K562 (cell line): ENCODE measurements at regions not wholly inside any gene's neighbourhood (a gene's known extent, or its start where the extent isn't known, plus 50 kb on each side); places are given as distances from the start of the nearest gene placed in this dataset.

Source experiments
- ATAC-seq: fragments of 200-7000 bp; cut with Tn5 transposase; 3 replicates; pipeline ENCODE4 v1.9.1; 2020; ENCODE audit warnings: moderate library complexity
- BruUV-seq: library from RNA; stranded (reverse); fragments of 400-500 nt; replicated peaks from 2 replicates; lab custom pipeline; 2021; lab: Mats Ljungman, UMichigan
- CTCF ChIA-PET: fragments of 300-600 bp; formaldehyde crosslinking; extraction: SDS; loops from one replicate; lab custom pipeline; 2021; ENCODE audit warnings: low intra/inter-chr PET ratio; lab: Yijun Ruan, JAX
- POLR2A ChIA-PET: fragments of 300-600, 350-650 bp; sonication (Branson Sonifier 250); formaldehyde crosslinking; extraction: SDS; loops from one replicate; lab custom pipeline; 2021; ENCODE audit warnings: antibody characterized with exemption, inconsistent platforms; lab: Yijun Ruan, JAX
- DNase-seq, 4 experiments: peaks; one replicate each; pipeline versions ENCODE4 v3.0.0 to v3.0.0-alpha.2; 2011 to 2018; ENCODE audit warnings: low spot score in 3 of 4, mixed read lengths in 3 of 4; ENCODE audit errors: extremely low read depth in 1 of 4
- FAIRE-seq: peaks from 2 replicates; lab custom pipeline; 2011; peaks lifted over from hg19 to GRCh38; lab: Jason Lieb, UNC
- H2AFZ ChIP-seq: 2 replicates; pipeline ENCODE4 v1.6.0; 2011; ENCODE audit warnings: low read depth, low read length, control low read depth, inconsistent platforms
- H3K27ac ChIP-seq: fragments of 200-600 bp; 3 replicates; pipeline ENCODE4 v1.8.0; 2011; ENCODE audit warnings: low read depth, mild to moderate bottlenecking, control low read depth, inconsistent platforms, low read length, moderate library complexity, mixed read lengths; ENCODE audit errors: extremely low read depth
- H3K27me3 ChIP-seq, 2 experiments: fragments of 300-600 bp in 1 of 2; 2 replicates in 1 of 2; 3 replicates in 1 of 2; pipeline versions ENCODE4 v1.6.0 to v1.8.0; 2011; ENCODE audit warnings: inconsistent platforms in 2 of 2, low read length in 2 of 2, mild to moderate bottlenecking in 1 of 2, mixed read lengths in 1 of 2, moderate library complexity in 1 of 2; ENCODE audit not compliant: control insufficient read depth in 2 of 2, insufficient read depth in 2 of 2
- H3K36me3 ChIP-seq: fragments of 300-600 bp; 3 replicates; pipeline ENCODE4 v1.8.0; 2011; ENCODE audit warnings: mild to moderate bottlenecking, low read length, inconsistent platforms; ENCODE audit not compliant: control insufficient read depth, insufficient read depth
- H3K4me1 ChIP-seq, 2 experiments: fragments of 200-600 bp in 1 of 2; replicated peaks in 1 of 2; 2 replicates in 1 of 2; 3 replicates in 1 of 2; pipeline versions ENCODE4 v1.5.1 to v1.8.0; 2011; ENCODE audit warnings: inconsistent platforms in 2 of 2, low read length in 2 of 2, mild to moderate bottlenecking in 1 of 2, mixed read lengths in 1 of 2, moderate library complexity in 1 of 2; ENCODE audit not compliant: control insufficient read depth in 2 of 2, insufficient read depth in 2 of 2
- H3K4me2 ChIP-seq: 2 replicates; pipeline ENCODE4 v1.6.1; 2011; ENCODE audit warnings: low read length, control low read depth, inconsistent platforms, mixed read lengths; ENCODE audit not compliant: insufficient read depth
- H3K4me3 ChIP-seq: fragments of 200-600 bp; sonication (generic), shearing (Covaris generic); 2 replicates; pipeline ENCODE4 v1.5.1; 2016; ENCODE audit warnings: control low read depth, inconsistent platforms
- H3K79me2 ChIP-seq: fragments of 200-600 bp; 3 replicates; pipeline ENCODE4 v1.8.0; 2011; ENCODE audit warnings: low read length, inconsistent platforms; ENCODE audit not compliant: control insufficient read depth, insufficient read depth
- H3K9ac ChIP-seq, 2 experiments: 2 replicates each; pipeline versions ENCODE4 v1.6.0 to v1.6.1; 2011; ENCODE audit warnings: low read depth in 2 of 2, low read length in 2 of 2, control low read depth in 1 of 2, inconsistent platforms in 1 of 2, mild to moderate bottlenecking in 1 of 2, mixed read lengths in 1 of 2; ENCODE audit not compliant: insufficient read depth in 1 of 2
- H3K9me1 ChIP-seq: one replicate; pipeline ENCODE4 v1.6.0; 2011; ENCODE audit warnings: inconsistent platforms, mild to moderate bottlenecking, low read length, moderate library complexity; ENCODE audit not compliant: control insufficient read depth, insufficient read depth
- H3K9me3 ChIP-seq: replicated peaks from 2 replicates; pipeline ENCODE4 v1.5.1; 2011; ENCODE audit warnings: low read depth, low read length, inconsistent platforms; ENCODE audit not compliant: control insufficient read depth, insufficient read depth
- H4K20me1 ChIP-seq: replicated peaks from 2 replicates; pipeline ENCODE4 v1.6.1; 2011; ENCODE audit warnings: low read length, inconsistent platforms, mixed read lengths; ENCODE audit not compliant: control insufficient read depth, insufficient read depth
- C11orf30 ChIP-seq: fragments of 450-650 bp; IDR thresholded peaks from 2 replicates; pipeline ENCODE4 v1.6.1; 2016; ENCODE audit warnings: low read depth, mild to moderate bottlenecking
- CBX1 ChIP-seq: sonication (generic); IDR thresholded peaks from 2 replicates; pipeline ENCODE4 v1.6.1; 2016; ENCODE audit warnings: antibody characterized with exemption, low read depth, mild to moderate bottlenecking
- CBX5 ChIP-seq: IDR thresholded peaks from 2 replicates; pipeline ENCODE4 v1.6.1; 2014; ENCODE audit warnings: low read depth, borderline replicate concordance
- GABPB2 ChIP-seq: fragments of 250-450 bp; sonication (Bioruptor Pico); conservative IDR thresholded peaks from 2 replicates; pipeline ENCODE4 v1.5.1; 2021; ENCODE audit warnings: mild to moderate bottlenecking
- IRF1 ChIP-seq: sonication (generic); formaldehyde crosslinking; IDR thresholded peaks from 2 replicates; pipeline ENCODE4 v1.8.0; 2022; ENCODE audit warnings: missing genetic modification reagents, mild to moderate bottlenecking, borderline replicate concordance
- POU5F1 ChIP-seq: fragments of 150-350 bp; IDR thresholded peaks from 2 replicates; pipeline ENCODE4 v1.6.1; 2014; ENCODE audit warnings: borderline replicate concordance, low read length, low read depth, mild to moderate bottlenecking; ENCODE audit not compliant: partially characterized antibody
- RFX7 ChIP-seq: fragments of 250-450 bp; sonication (Bioruptor Pico); IDR thresholded peaks from 2 replicates; pipeline ENCODE4 v1.5.1; 2021; ENCODE audit warnings: mild to moderate bottlenecking
- SAP30 ChIP-seq: fragments of 200-600 bp; sonication (generic); IDR thresholded peaks from 2 replicates; pipeline ENCODE4 v1.6.1; 2012; ENCODE audit warnings: borderline replicate concordance, low read depth, mild to moderate bottlenecking, moderate library complexity, low read length, control low read depth, inconsistent platforms; ENCODE audit not compliant: insufficient read depth, poor library complexity, severe bottlenecking
- SMAD2 ChIP-seq: fragments of 150-350 bp; IDR thresholded peaks from 2 replicates; pipeline ENCODE4 v1.6.1; 2014; ENCODE audit warnings: low read depth, mild to moderate bottlenecking, low read length
- ZFP1 ChIP-seq: fragments of 450-650 bp; formaldehyde crosslinking; IDR thresholded peaks from 2 replicates; pipeline ENCODE4 v1.4.0; 2020; ENCODE audit warnings: mild to moderate bottlenecking, mixed read lengths
- ZNF134 ChIP-seq: fragments of 250-450 bp; sonication (Bioruptor Pico); conservative IDR thresholded peaks from 2 replicates; pipeline ENCODE4 v1.4.0; 2020
- ZNF444 ChIP-seq: fragments of 250-450 bp; sonication (Bioruptor Pico); IDR thresholded peaks from 2 replicates; pipeline ENCODE4 v1.4.0; 2020; ENCODE audit warnings: mild to moderate bottlenecking, moderate library complexity
- ZZZ3 ChIP-seq: fragments of 450-650 bp; IDR thresholded peaks from 2 replicates; pipeline ENCODE4 v1.6.1; 2016; ENCODE audit warnings: antibody characterized with exemption, mild to moderate bottlenecking, moderate library complexity
- WGBS: fragments of 100-300 bp; shearing (Covaris generic); methylation state at CpG from one replicate; pipeline ENCODE4 v1.1.6; 2016; ENCODE audit warnings: low coverage, mixed read lengths; ENCODE audit not compliant: insufficient coverage; ENCODE audit errors: missing lambda C conversion rate; 5-methylcytosine and 5-hydroxymethylcytosine counted together
- in situ Hi-C: fragments of 300-500 bp; cut with MboI; formaldehyde crosslinking; loops from 4 replicates; pipeline ENCODE4 v1.15.0; 2018; ENCODE audit warnings: inconsistent platforms, mixed read lengths
- intact Hi-C: fragments of 100-400 bp; cut with micrococcal nuclease; formaldehyde crosslinking; loops from 2 replicates; pipeline ENCODE4 v1.14.2; 2022
- TF ChIP-seq, protein P1 (sequence below): fragments of 250-450 bp; sonication (Bioruptor Pico); IDR thresholded peaks from 2 replicates; pipeline ENCODE4 v1.8.0; 2021; ENCODE audit warnings: moderate library complexity, mild to moderate bottlenecking, inconsistent platforms

GRCh38 chr5:152907488-152908245 lies 502.6 kb upstream of the NMUR2 start (continued):
- TF ChIP-seq ZNF444 (CRISPR knock-in tag) = no peak

DNA sequence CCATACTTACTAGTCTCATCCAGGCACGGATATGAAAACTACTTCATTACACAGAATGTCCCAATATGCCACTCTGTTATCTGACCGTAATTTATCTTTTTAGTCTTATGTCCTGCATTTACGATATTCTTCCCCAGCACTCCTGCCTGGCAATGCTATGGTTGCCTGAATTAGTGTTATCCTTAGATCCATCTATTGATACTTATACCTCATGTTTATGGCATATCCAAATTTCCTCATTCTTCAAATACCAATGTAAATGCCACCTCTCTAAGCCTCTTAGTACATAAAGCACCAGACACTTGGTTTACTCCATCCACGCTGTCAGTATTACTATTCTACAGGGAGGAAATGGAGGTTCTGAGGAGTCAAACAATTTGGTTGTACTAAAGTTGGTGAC lies 507.8 kb upstream of the NMUR2 start:
- no TSS peak for BruUV-seq
- H3K79me2 ChIP-seq = no peaks in the 10 kb centered on the region
- no peaks in the 10 kb centered on the region for H3K27me3 ChIP-seq
- no peak overlapping the region for H3K9ac ChIP-seq
- intact Hi-C loops (no loop called here), in situ Hi-C loops (no loop called here)
- H3K36me3 ChIP-seq = no peaks in the 10 kb centered on the region
- no peak overlapping the region for H3K27ac ChIP-seq
- no peaks in the 10 kb centered on the region for H4K20me1 ChIP-seq
- DNase-seq (no peak), ATAC-seq (no peak), FAIRE-seq (no peak)
- no peaks in the 10 kb centered on the region for H3K9me1 ChIP-seq
- TF ChIP-seq RFX7 (CRISPR knock-in tag) (no peak), IRF1 (CRISPR knock-in tag) (no peak), POU5F1 (no peak), SAP30 (no peak), SMAD2 (no peak), ZFP1 (no peak), CBX5 (no peak), CBX1 (no peak), ZZZ3 (no peak), ZNF134 (CRISPR knock-in tag) (no peak), C11orf30 (no peak), GABPB2 (CRISPR knock-in tag) (no peak)
- TF ChIP-seq, protein P1, sequence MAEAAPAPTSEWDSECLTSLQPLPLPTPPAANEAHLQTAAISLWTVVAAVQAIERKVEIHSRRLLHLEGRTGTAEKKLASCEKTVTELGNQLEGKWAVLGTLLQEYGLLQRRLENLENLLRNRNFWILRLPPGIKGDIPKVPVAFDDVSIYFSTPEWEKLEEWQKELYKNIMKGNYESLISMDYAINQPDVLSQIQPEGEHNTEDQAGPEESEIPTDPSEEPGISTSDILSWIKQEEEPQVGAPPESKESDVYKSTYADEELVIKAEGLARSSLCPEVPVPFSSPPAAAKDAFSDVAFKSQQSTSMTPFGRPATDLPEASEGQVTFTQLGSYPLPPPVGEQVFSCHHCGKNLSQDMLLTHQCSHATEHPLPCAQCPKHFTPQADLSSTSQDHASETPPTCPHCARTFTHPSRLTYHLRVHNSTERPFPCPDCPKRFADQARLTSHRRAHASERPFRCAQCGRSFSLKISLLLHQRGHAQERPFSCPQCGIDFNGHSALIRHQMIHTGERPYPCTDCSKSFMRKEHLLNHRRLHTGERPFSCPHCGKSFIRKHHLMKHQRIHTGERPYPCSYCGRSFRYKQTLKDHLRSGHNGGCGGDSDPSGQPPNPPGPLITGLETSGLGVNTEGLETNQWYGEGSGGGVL (CRISPR knock-in tag) = no peak
- H3K4me3 ChIP-seq = no peak overlapping the region
- 5% methylated on average over 4 of the region's 4 CpGs for WGBS
- H3K4me2 ChIP-seq = no peak overlapping the region
- CTCF ChIA-PET = no interaction called here
- POLR2A ChIA-PET = no interaction called here
- no peaks in the 10 kb centered on the region for H3K9me3 ChIP-seq
- no peak overlapping the region for H2AFZ ChIP-seq
- H3K4me1 ChIP-seq = no peaks in the 10 kb centered on the region
